Ovary (tissue), 3 donors: ENCODE measurements at regions not wholly inside any gene's neighbourhood (a gene's known extent, or its start where the extent isn't known, plus 50 kb on each side); places are given as distances from the start of the nearest gene placed in this dataset.

Experiments
- POLR2A ChIP-seq: fragments of 450-650 bp; IDR thresholded peaks from one replicate; pipeline ENCODE4 v1.6.1; 2017; ENCODE audit warnings: antibody characterized with exemption, mild to moderate bottlenecking, moderate library complexity
- TF ChIP-seq, protein P1 (sequence below), 3 donors: fragments of 450-650 bp in 2 of 3; fragments of 200-600 bp in 1 of 3; IDR thresholded peaks; one replicate each; pipeline versions ENCODE4 v1.5.1 to v1.8.0; 2016 to 2022; ENCODE audit warnings: antibody characterized with exemption in 3 of 3, mild to moderate bottlenecking in 1 of 3
- donor health status: DM: no; HTN: no; CAD: no.

GRCh38 chr6:27624694-27625262, 151.9 kb upstream of the ZNF184 start:
- TF ChIP-seq, protein P1, sequence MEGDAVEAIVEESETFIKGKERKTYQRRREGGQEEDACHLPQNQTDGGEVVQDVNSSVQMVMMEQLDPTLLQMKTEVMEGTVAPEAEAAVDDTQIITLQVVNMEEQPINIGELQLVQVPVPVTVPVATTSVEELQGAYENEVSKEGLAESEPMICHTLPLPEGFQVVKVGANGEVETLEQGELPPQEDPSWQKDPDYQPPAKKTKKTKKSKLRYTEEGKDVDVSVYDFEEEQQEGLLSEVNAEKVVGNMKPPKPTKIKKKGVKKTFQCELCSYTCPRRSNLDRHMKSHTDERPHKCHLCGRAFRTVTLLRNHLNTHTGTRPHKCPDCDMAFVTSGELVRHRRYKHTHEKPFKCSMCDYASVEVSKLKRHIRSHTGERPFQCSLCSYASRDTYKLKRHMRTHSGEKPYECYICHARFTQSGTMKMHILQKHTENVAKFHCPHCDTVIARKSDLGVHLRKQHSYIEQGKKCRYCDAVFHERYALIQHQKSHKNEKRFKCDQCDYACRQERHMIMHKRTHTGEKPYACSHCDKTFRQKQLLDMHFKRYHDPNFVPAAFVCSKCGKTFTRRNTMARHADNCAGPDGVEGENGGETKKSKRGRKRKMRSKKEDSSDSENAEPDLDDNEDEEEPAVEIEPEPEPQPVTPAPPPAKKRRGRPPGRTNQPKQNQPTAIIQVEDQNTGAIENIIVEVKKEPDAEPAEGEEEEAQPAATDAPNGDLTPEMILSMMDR (IDR thresholded peaks at IDR 0.05): no peak
- TF ChIP-seq POLR2A: no peak
